HCT116 (cell line): ENCODE measurements at regions not wholly inside any gene's neighbourhood (a gene's known extent, or its start where the extent isn't known, plus 50 kb on each side); places are given as distances from the start of the nearest gene placed in this dataset.

Experiments
- ATAC-seq: fragments of 200-7000 bp; cut with Tn5 transposase; 2 replicates; pipeline ENCODE4 v1.9.1; 2020; ENCODE audit warnings: mild to moderate bottlenecking, moderate library complexity
- BruUV-seq: library from RNA; stranded (reverse); fragments of 400-500 nt; replicated peaks from 2 replicates; lab custom pipeline; 2021; lab: Mats Ljungman, UMichigan
- CTCF ChIA-PET: fragments of 300-600 bp; sonication (Branson Sonifier 250); formaldehyde crosslinking; loops from one replicate; lab custom pipeline; 2021; ENCODE audit warnings: antibody characterized with exemption; lab: Charles Lee
- POLR2A ChIA-PET: fragments of 300-600, 350-600 bp; sonication (Branson Sonifier 250); formaldehyde crosslinking; loops from one replicate; lab custom pipeline; 2021; ENCODE audit warnings: antibody characterized with exemption; lab: Charles Lee
- RAD21 ChIA-PET, 2 experiments: fragments of 300-600 bp; sonication (Branson Sonifier 250); formaldehyde crosslinking; loops; one replicate each; lab custom pipeline; 2023; ENCODE audit warnings: low total read pairs in 2 of 2; ENCODE audit not compliant: uncharacterized antibody in 2 of 2, unreplicated experiment in 2 of 2, low non-redundant PET in 1 of 2; lab: Charles Lee
- DNase-seq: peaks from one replicate; pipeline ENCODE4 v3.0.0-alpha.2; 2010; ENCODE audit warnings: low read depth, low spot score
- H2AFZ ChIP-seq: fragments of 200-600 bp; shearing (Covaris generic), sonication (generic); 2 replicates; pipeline ENCODE4 v1.6.1; 2017; ENCODE audit warnings: low read depth, mixed run types, mixed read lengths, antibody characterized with exemption, low read length; ENCODE audit not compliant: poor library complexity, severe bottlenecking
- H3K27ac ChIP-seq: 2 replicates; pipeline ENCODE4 v1.5.1; 2012; ENCODE audit warnings: low read depth, low read length
- H3K27me3 ChIP-seq: fragments of 200-600 bp; sonication (generic); 2 replicates; pipeline ENCODE4 v1.6.1; 2016; ENCODE audit warnings: mixed run types, low read length, mixed read lengths; ENCODE audit not compliant: insufficient read depth
- H3K36me3 ChIP-seq, 2 experiments: fragments of 200-500 bp in 1 of 2; fragments of 200-600 bp in 1 of 2; sonication (Bioruptor generic) in 1 of 2; sonication (generic) in 1 of 2; 2 replicates each; pipeline versions ENCODE4 v1.5.1 to v1.6.1; 2014 to 2016; ENCODE audit warnings: low read length in 2 of 2, inconsistent platforms in 1 of 2, mixed read lengths in 1 of 2, mixed run types in 1 of 2; ENCODE audit not compliant: insufficient read depth in 2 of 2, control insufficient read depth in 1 of 2
- H3K4me1 ChIP-seq, 2 experiments: fragments of 200-600 bp in 1 of 2; sonication (generic) in 1 of 2; 2 replicates each; pipeline versions ENCODE4 v1.5.1 to v1.6.1; 2012 to 2017; ENCODE audit warnings: low read length in 2 of 2, inconsistent platforms in 1 of 2, mild to moderate bottlenecking in 1 of 2, mixed read lengths in 1 of 2, mixed run types in 1 of 2, moderate library complexity in 1 of 2; ENCODE audit not compliant: insufficient read depth in 2 of 2, control insufficient read depth in 1 of 2
- H3K4me2 ChIP-seq: fragments of 200-600 bp; sonication (generic); 2 replicates; pipeline ENCODE4 v1.6.1; 2017; ENCODE audit warnings: mixed run types, low read length, mixed read lengths
- H3K4me3 ChIP-seq, 2 experiments: fragments of 200-600 bp in 1 of 2; sonication (generic) in 1 of 2; replicated peaks in 1 of 2; 2 replicates each; pipeline ENCODE4 v1.5.1; 2011 to 2016; ENCODE audit warnings: low read length in 2 of 2, control low read depth in 1 of 2, low read depth in 1 of 2, mild to moderate bottlenecking in 1 of 2, mixed read lengths in 1 of 2, mixed run types in 1 of 2
- H3K79me2 ChIP-seq: fragments of 200-600 bp; sonication (generic); 2 replicates; pipeline ENCODE4 v1.6.1; 2017; ENCODE audit warnings: mild to moderate bottlenecking, mixed run types, low read length, moderate library complexity, mixed read lengths; ENCODE audit not compliant: insufficient read depth
- H3K9ac ChIP-seq: fragments of 200-600 bp; sonication (generic); 2 replicates; pipeline ENCODE4 v1.6.1; 2016; ENCODE audit warnings: low read length, mixed read lengths
- H3K9me2 ChIP-seq: fragments of 200-600 bp; sonication (generic), shearing (Covaris generic); 2 replicates; pipeline ENCODE4 v1.6.1; 2017; ENCODE audit warnings: mixed run types, mild to moderate bottlenecking, moderate library complexity; ENCODE audit not compliant: insufficient read depth
- H3K9me3 ChIP-seq, 2 experiments: fragments of 200-500 bp in 1 of 2; fragments of 200-600 bp in 1 of 2; sonication (Bioruptor generic) in 1 of 2; sonication (generic) in 1 of 2; 2 replicates each; pipeline ENCODE4 v1.6.1; 2014 to 2017; ENCODE audit warnings: low read length in 2 of 2, mixed read lengths in 2 of 2, inconsistent platforms in 1 of 2, low read depth in 1 of 2, mild to moderate bottlenecking in 1 of 2, mixed run types in 1 of 2, moderate library complexity in 1 of 2; ENCODE audit not compliant: control insufficient read depth in 1 of 2, insufficient read depth in 1 of 2
- H4K20me1 ChIP-seq: fragments of 200-600 bp; sonication (generic), shearing (Covaris generic); 2 replicates; pipeline ENCODE4 v1.6.1; 2017; ENCODE audit warnings: mixed run types, mild to moderate bottlenecking, moderate library complexity; ENCODE audit not compliant: insufficient read depth
- EZH2 ChIP-seq: fragments of 200-600 bp; sonication (generic); IDR thresholded peaks from 2 replicates; pipeline ENCODE4 v1.6.1; 2017; ENCODE audit warnings: antibody characterized with exemption, mixed run types
- FOSL1 ChIP-seq: IDR thresholded peaks from 2 replicates; pipeline ENCODE4 v1.6.1; 2012; ENCODE audit warnings: low read depth
- POLR2A ChIP-seq: IDR thresholded peaks from 2 replicates; pipeline ENCODE4 v1.7.0; 2011; ENCODE audit warnings: borderline replicate concordance; ENCODE audit not compliant: insufficient read depth, insufficient read length; ENCODE audit errors: extremely low read depth
- SRF ChIP-seq: IDR thresholded peaks from 2 replicates; pipeline ENCODE4 v1.6.1; 2012; ENCODE audit warnings: low read depth
- ZNF274 ChIP-seq: fragments of 200-500 bp; sonication (Bioruptor generic); IDR thresholded peaks from 2 replicates; pipeline ENCODE4 v1.6.1; 2014; ENCODE audit warnings: mild to moderate bottlenecking, low read depth, low read length, inconsistent platforms
- intact Hi-C: fragments of 100-400 bp; cut with micrococcal nuclease; formaldehyde crosslinking; loops from 2 replicates; pipeline ENCODE4 v1.10.0; 2022
- TF ChIP-seq, protein P1 (sequence below): IDR thresholded peaks from 2 replicates; pipeline ENCODE4 v1.6.1; 2012; ENCODE audit warnings: low read depth
- TF ChIP-seq, protein P2 (sequence below), 3 experiments: fragments of 200-600 bp in 1 of 3; sonication (generic) in 1 of 3; IDR thresholded peaks in 2 of 3; conservative IDR thresholded peaks in 1 of 3; 2 replicates each; pipeline ENCODE4 v1.5.1; 2012 to 2017; ENCODE audit warnings: low read depth in 2 of 3, low read length in 2 of 3, antibody characterized with exemption in 1 of 3, borderline replicate concordance in 1 of 3, control low read depth in 1 of 3, mild to moderate bottlenecking in 1 of 3, mixed read lengths in 1 of 3, mixed run types in 1 of 3, moderate library complexity in 1 of 3; ENCODE audit not compliant: insufficient read depth in 1 of 3
- TF ChIP-seq, protein P3 (sequence below): IDR thresholded peaks from 2 replicates; pipeline ENCODE4 v1.6.1; 2012

DNA sequence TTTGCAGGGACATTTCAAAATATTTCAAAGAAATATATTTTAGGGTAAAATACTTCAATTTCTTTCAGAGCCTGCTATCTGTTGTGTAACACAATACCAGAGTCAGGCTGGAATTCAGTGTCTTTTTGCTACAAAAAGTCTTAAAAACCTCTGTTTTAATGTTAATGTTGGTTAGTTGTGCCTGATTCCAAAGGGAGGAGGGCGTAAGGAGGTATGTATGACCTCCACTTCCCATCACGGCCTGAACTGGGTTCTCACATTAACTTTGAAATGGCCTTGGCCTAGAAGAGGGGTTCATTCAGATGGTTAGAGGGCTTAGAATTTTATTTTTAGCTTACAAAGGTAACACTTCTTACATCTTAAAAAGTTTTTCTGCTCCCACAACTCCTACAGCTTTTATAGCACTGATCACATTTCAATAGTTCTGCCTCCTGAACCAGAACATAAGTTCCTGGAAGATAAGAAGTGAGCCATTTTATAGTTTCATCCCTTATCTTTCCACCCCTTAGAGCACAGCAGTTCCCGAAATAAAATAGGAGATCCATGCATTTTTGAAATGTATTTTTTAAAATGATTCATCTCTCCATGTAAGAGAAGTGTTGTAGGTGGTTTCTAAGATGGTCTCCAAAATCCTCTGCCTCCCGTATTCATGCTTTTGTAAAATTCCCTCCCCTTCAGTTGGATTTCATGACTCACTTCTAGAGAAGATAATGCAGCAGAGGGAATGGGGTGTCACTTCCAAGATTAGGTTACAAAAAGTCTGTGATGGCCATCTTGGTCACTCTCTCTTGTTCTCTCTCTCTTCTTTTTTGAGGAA, 543.1 kb upstream of the NECTIN3 start:
- Histone ChIP-seq H3K4me1 (peaks cover 11 to 25% of the 10 kb centered on the region in 2 experiments), H3K27ac (no peak overlapping the region; the same call in 1 of the 2 replicates), H3K4me2 (no peak overlapping the region), H4K20me1 (no peaks in the 10 kb centered on the region), H3K79me2 (no peaks in the 10 kb centered on the region)
- intact Hi-C loops: no loop called here
- RAD21 ChIA-PET: no interaction called here
- TF ChIP-seq, protein P1, sequence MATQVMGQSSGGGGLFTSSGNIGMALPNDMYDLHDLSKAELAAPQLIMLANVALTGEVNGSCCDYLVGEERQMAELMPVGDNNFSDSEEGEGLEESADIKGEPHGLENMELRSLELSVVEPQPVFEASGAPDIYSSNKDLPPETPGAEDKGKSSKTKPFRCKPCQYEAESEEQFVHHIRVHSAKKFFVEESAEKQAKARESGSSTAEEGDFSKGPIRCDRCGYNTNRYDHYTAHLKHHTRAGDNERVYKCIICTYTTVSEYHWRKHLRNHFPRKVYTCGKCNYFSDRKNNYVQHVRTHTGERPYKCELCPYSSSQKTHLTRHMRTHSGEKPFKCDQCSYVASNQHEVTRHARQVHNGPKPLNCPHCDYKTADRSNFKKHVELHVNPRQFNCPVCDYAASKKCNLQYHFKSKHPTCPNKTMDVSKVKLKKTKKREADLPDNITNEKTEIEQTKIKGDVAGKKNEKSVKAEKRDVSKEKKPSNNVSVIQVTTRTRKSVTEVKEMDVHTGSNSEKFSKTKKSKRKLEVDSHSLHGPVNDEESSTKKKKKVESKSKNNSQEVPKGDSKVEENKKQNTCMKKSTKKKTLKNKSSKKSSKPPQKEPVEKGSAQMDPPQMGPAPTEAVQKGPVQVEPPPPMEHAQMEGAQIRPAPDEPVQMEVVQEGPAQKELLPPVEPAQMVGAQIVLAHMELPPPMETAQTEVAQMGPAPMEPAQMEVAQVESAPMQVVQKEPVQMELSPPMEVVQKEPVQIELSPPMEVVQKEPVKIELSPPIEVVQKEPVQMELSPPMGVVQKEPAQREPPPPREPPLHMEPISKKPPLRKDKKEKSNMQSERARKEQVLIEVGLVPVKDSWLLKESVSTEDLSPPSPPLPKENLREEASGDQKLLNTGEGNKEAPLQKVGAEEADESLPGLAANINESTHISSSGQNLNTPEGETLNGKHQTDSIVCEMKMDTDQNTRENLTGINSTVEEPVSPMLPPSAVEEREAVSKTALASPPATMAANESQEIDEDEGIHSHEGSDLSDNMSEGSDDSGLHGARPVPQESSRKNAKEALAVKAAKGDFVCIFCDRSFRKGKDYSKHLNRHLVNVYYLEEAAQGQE: no peak
- TF ChIP-seq EZH2 (no peak), ZNF274 (no peak), POLR2A (no peak), FOSL1 (no peak), SRF (no peak)
- TF ChIP-seq, protein P2, sequence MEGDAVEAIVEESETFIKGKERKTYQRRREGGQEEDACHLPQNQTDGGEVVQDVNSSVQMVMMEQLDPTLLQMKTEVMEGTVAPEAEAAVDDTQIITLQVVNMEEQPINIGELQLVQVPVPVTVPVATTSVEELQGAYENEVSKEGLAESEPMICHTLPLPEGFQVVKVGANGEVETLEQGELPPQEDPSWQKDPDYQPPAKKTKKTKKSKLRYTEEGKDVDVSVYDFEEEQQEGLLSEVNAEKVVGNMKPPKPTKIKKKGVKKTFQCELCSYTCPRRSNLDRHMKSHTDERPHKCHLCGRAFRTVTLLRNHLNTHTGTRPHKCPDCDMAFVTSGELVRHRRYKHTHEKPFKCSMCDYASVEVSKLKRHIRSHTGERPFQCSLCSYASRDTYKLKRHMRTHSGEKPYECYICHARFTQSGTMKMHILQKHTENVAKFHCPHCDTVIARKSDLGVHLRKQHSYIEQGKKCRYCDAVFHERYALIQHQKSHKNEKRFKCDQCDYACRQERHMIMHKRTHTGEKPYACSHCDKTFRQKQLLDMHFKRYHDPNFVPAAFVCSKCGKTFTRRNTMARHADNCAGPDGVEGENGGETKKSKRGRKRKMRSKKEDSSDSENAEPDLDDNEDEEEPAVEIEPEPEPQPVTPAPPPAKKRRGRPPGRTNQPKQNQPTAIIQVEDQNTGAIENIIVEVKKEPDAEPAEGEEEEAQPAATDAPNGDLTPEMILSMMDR (IDR thresholded peaks at IDR 0.05 in 2 of 3, conservative IDR thresholded peaks at IDR 0.05 in 1 of 3; ENCODE audit: borderline replicate concordance in 1 of 3, insufficient read depth in 1 of 3, low read depth in 2 of 3, low read length in 2 of 3): no peak
- TF ChIP-seq, protein P3, sequence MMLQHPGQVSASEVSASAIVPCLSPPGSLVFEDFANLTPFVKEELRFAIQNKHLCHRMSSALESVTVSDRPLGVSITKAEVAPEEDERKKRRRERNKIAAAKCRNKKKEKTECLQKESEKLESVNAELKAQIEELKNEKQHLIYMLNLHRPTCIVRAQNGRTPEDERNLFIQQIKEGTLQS: no peak
- TF ChIP-seq, all 23 proteins: peak for 0
- peak overlapping the region; percentile 71 for H2AFZ ChIP-seq
- no peak overlapping the region for H3K9ac ChIP-seq
- peaks cover 0 to 3% of the 10 kb centered on the region in 2 experiments; a peak in 1 of 4 replicates for H3K36me3 ChIP-seq
- ATAC-seq: no peak
- ChIA-PET CTCF (no interaction called here), POLR2A (no interaction called here)
- no peak for DNase-seq
- no peak overlapping the region for H3K4me3 ChIP-seq
- no peaks in the 10 kb centered on the region for H3K27me3 ChIP-seq
- no peaks in the 10 kb centered on the region for H3K9me2 ChIP-seq
- BruUV-seq: no TSS peak
- no peaks in the 10 kb centered on the region for H3K9me3 ChIP-seq
